Hematopoietic multipotent progenitor cell treated with erythropoietin and hydrocortisone succinate and interleukin-3 and kit ligand, for 15 days (in vitro differentiated cells): ENCODE measurements at regions not wholly inside any gene's neighbourhood (a gene's known extent, or its start where the extent isn't known, plus 50 kb on each side); places are given as distances from the start of the nearest gene placed in this dataset.

Experiments used
- DNase-seq: peaks from one replicate; pipeline ENCODE4 v3.0.0-alpha.2; 2015; ENCODE audit warnings: low spot score

DNA sequence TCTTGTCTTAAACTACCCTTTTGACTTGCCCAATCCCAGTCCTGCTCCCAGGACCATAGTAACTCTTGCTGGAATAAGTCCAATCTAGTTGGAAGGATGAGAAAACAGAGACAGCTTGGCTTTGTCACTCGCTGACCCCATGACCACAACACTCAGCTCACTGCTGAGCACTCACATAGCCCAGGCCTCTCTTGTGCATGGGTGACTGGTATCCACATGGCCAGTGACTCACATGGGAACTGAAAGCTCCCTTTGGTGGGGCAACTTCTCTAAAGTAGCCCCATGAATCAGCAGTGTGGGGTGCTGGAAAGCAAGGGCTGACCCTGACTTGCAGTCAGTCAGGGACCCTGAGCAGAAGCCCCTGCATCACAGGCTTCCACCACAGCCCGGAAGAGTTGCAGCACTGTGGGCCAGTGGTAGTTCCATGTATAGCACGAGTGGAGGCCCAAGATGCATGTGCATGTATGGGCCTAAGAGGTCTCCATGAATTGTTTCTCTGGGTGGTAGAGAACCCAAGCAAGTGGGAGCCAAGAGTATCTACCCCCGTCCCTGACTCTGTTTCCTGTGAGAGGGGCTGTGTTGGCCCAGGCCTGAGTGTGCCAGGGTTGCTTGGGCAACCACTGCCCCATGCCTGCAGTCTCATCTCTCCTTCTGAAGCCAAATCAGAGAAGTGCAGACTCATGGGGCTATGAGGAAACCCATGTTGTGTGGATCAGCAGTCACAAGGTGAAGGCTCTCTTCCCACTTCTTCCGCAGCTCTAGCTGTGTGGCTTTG, 62.1 kb upstream of the XCR1 start:
- no peak for DNase-seq

DNA sequence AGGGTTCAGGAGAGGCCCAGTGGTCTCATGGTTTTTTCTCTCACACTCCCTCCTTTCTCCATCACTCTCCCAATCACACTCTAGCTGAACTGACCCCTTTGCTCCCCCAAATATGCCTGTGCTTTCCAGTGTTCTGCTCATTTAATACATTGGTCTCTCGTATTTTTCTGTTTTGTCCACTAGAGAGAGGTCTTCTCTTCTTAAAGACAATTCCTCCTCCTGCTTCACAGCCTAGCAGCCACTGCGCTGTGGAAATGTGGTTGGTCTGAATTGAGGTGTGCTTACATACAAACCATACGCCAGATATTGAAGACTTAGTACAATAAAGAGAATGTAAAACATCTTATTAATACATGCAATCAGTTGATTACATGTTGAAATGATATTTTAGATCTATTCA, 60.6 kb upstream of the XCR1 start:
- DNase-seq: no peak

- DNase-seq: no peak
These were observed 59.7 kb upstream of the XCR1 start for GRCh38 chr3:46086986-46087385.

GRCh38 chr3:46086083-46086437, 58.8 kb upstream of the XCR1 start:
- no peak for DNase-seq

DNA sequence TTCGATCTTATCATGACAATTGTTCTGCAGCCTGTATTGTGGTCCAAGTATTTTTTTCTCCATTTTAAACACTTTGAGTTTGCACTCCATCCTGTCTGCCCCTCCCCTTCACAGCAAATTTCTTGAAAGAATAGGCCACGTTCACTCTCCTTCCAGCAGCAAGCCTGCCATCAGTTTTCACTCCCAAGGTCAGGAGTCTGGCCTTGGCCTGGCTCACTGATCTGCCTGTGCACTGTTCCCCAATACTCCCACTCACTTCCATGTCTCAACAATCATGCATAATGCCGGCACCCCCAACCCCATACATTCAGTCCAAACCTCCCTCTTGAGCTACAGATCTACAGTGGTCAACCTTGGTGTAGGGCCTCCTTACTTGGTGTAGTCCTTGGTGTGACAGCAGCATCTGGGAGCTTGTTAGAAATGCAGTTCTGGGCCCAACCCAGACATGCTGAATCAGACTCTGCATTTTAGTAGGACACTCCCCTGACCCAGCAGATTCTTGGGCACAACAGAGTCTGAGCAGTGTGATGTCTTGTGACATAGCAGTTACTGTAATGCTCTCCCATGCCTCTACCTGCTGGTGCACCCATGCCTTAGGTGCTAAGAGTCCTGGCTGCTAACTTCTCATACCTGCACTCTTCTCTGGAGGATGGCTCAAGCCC, 58.3 kb upstream of the XCR1 start:
- no peak for DNase-seq

GRCh38 chr3:46083956-46084355, 56.7 kb upstream of the XCR1 start:
- DNase-seq: no peak

GRCh38 chr3:46082849-46083248, 55.6 kb upstream of the XCR1 start:
- DNase-seq: no peak

GRCh38 chr3:46082021-46082420, 54.7 kb upstream of the XCR1 start:
- no peak for DNase-seq

GRCh38 chr3:46080969-46081345, 53.7 kb upstream of the XCR1 start:
- no peak for DNase-seq

- DNase-seq: no peak
These were observed 53.1 kb upstream of the XCR1 start for GRCh38 chr3:46080124-46080968.

- peak; percentile 90 for DNase-seq
These were observed 51.6 kb upstream of the XCR1 start for GRCh38 chr3:46078712-46079400.
